Fibroblast of skin of right quadriceps (primary cell): ENCODE measurements at regions not wholly inside any gene's neighbourhood (a gene's known extent, or its start where the extent isn't known, plus 50 kb on each side); places are given as distances from the start of the nearest gene placed in this dataset.
A peak's percentile ranks its signal among the peaks of the same experiment; 100 is the strongest.

Experiments used
- DNase-seq: peaks from one replicate; pipeline ENCODE4 v3.0.0-alpha.2; 2013

GRCh38 chr10:121405953-121406352, 192.3 kb downstream of the FGFR2 start:
- no peak for DNase-seq

GRCh38 chr10:121406823-121407545, 191.3 kb downstream of the FGFR2 start:
- DNase-seq: no peak

GRCh38 chr10:121409466-121410104, 188.7 kb downstream of the FGFR2 start:
- no peak for DNase-seq

GRCh38 chr10:121411004-121411403, 187.2 kb downstream of the FGFR2 start:
- DNase-seq: no peak

- no peak for DNase-seq
Measured at GRCh38 chr10:121413951-121414350, 184.3 kb downstream of the FGFR2 start.

- DNase-seq: no peak
Measured at GRCh38 chr10:121414366-121415062, 183.7 kb downstream of the FGFR2 start.

GRCh38 chr10:121415063-121415399, 183.2 kb downstream of the FGFR2 start:
- DNase-seq: no peak

- no peak for DNase-seq
Measured at GRCh38 chr10:121416071-121416470, 182.2 kb downstream of the FGFR2 start.

- no peak for DNase-seq
Measured at GRCh38 chr10:121417298-121417697, 180.9 kb downstream of the FGFR2 start.

- DNase-seq: peak; percentile 48
Measured at GRCh38 chr10:121418126-121418777, 180.0 kb downstream of the FGFR2 start.

GRCh38 chr10:121420006-121420405, 178.2 kb downstream of the FGFR2 start:
- no peak for DNase-seq

GRCh38 chr10:121422096-121422495, 176.1 kb downstream of the FGFR2 start:
- no peak for DNase-seq

- peak; percentile 14 for DNase-seq
Measured at GRCh38 chr10:121425623-121426022, 172.6 kb downstream of the FGFR2 start.

GRCh38 chr10:121426307-121426706, 171.9 kb downstream of the FGFR2 start:
- DNase-seq: no peak
